WTC11 (cell line): ENCODE measurements at regions not wholly inside any gene's neighbourhood (a gene's known extent, or its start where the extent isn't known, plus 50 kb on each side); places are given as distances from the start of the nearest gene placed in this dataset.

Source experiments
- ATAC-seq: fragments of 200-7000 bp; cut with Tn5 transposase; 2 replicates; pipeline ENCODE4 v1.10.0; 2021; ENCODE audit warnings: mild to moderate bottlenecking, moderate library complexity
- CTCF ChIA-PET: fragments of 300-600 bp; sonication (Branson Sonifier 250); formaldehyde crosslinking; loops from one replicate; lab custom pipeline; 2021; ENCODE audit warnings: antibody characterized with exemption; lab: Charles Lee
- POLR2A ChIA-PET: fragments of 350-600 bp; sonication (Branson Sonifier 250); formaldehyde crosslinking; loops from one replicate; lab custom pipeline; 2021; ENCODE audit warnings: antibody characterized with exemption; lab: Charles Lee
- DNase-seq: peaks from one replicate; pipeline ENCODE4 v3.0.0; 2021; ENCODE audit warnings: low spot score
- H3K27ac Mint-ChIP-seq: 2 replicates; pipeline ENCODE4 v1.8.0; 2021; ENCODE audit warnings: mixed read lengths
- H3K27me3 Mint-ChIP-seq: 2 replicates; pipeline ENCODE4 v1.8.0; 2021; ENCODE audit warnings: low read depth, mild to moderate bottlenecking, moderate library complexity, mixed read lengths
- H3K36me3 Mint-ChIP-seq: 2 replicates; pipeline ENCODE4 v1.8.0; 2021; ENCODE audit warnings: mixed read lengths
- H3K4me1 Mint-ChIP-seq: 2 replicates; pipeline ENCODE4 v1.8.0; 2022; ENCODE audit warnings: mixed read lengths
- H3K4me3 Mint-ChIP-seq: 2 replicates; pipeline ENCODE4 v1.8.0; 2021; ENCODE audit warnings: mild to moderate bottlenecking, moderate library complexity, mixed read lengths
- H3K9me3 Mint-ChIP-seq: 2 replicates; pipeline ENCODE4 v1.8.0; 2021; ENCODE audit warnings: mixed read lengths
- CREB1 ChIP-seq: sonication (generic); formaldehyde crosslinking; IDR thresholded peaks from 2 replicates; pipeline ENCODE4 v1.8.0; 2023; ENCODE audit warnings: mild to moderate bottlenecking, missing genetic modification reagents
- EMX1 ChIP-seq: fragments of 250-450 bp; sonication (Bioruptor Pico); IDR thresholded peaks from 2 replicates; pipeline ENCODE4 v1.8.0; 2021; ENCODE audit warnings: mild to moderate bottlenecking
- HMGA2 ChIP-seq: fragments of 250-450 bp; sonication (Bioruptor Pico); IDR thresholded peaks from 2 replicates; pipeline ENCODE4 v1.4.0; 2021; ENCODE audit warnings: mild to moderate bottlenecking, moderate library complexity
- NFYB ChIP-seq: sonication (generic); formaldehyde crosslinking; conservative IDR thresholded peaks from 2 replicates; pipeline ENCODE4 v1.8.0; 2022; ENCODE audit warnings: low read depth, missing genetic modification reagents
- RORB ChIP-seq: fragments of 250-450 bp; sonication (Bioruptor Pico); IDR thresholded peaks from 2 replicates; pipeline ENCODE4 v1.9.0; 2021; ENCODE audit warnings: mild to moderate bottlenecking
- SMAD3 ChIP-seq: sonication (generic); formaldehyde crosslinking; IDR thresholded peaks from 2 replicates; pipeline ENCODE4 v1.8.0; 2022; ENCODE audit warnings: missing genetic modification reagents, mild to moderate bottlenecking, borderline replicate concordance
- SP1 ChIP-seq: sonication (generic); formaldehyde crosslinking; conservative IDR thresholded peaks from 2 replicates; pipeline ENCODE4 v1.8.1; 2022; ENCODE audit warnings: missing genetic modification reagents
- TEAD1 ChIP-seq: sonication (generic); formaldehyde crosslinking; IDR thresholded peaks from 2 replicates; pipeline ENCODE4 v1.8.0; 2022; ENCODE audit warnings: mild to moderate bottlenecking, missing genetic modification reagents
- TEAD4 ChIP-seq: sonication (generic); formaldehyde crosslinking; IDR thresholded peaks from 2 replicates; pipeline ENCODE4 v1.8.0; 2022; ENCODE audit warnings: mild to moderate bottlenecking, missing genetic modification reagents
- ZBTB21 ChIP-seq: sonication (generic); formaldehyde crosslinking; IDR thresholded peaks from 2 replicates; pipeline ENCODE4 v1.8.1; 2023; ENCODE audit warnings: mild to moderate bottlenecking, missing genetic modification reagents, borderline replicate concordance
- ZNF121 ChIP-seq: sonication (generic); formaldehyde crosslinking; IDR thresholded peaks from 2 replicates; pipeline ENCODE4 v1.8.0; 2023; ENCODE audit warnings: missing genetic modification reagents
- ZNF416 ChIP-seq: fragments of 250-450 bp; sonication (Bioruptor Pico); IDR thresholded peaks from 2 replicates; pipeline ENCODE4 v1.9.0; 2021; ENCODE audit warnings: mild to moderate bottlenecking, inconsistent platforms
- TF ChIP-seq, protein P1 (sequence below): fragments of 250-450 bp; sonication (Bioruptor Pico); IDR thresholded peaks from 2 replicates; pipeline ENCODE4 v1.9.0; 2021; ENCODE audit warnings: mild to moderate bottlenecking, borderline replicate concordance
- TF ChIP-seq, protein P2 (sequence below): sonication (generic); formaldehyde crosslinking; conservative IDR thresholded peaks from 2 replicates; pipeline ENCODE4 v1.8.1; 2023; ENCODE audit warnings: mild to moderate bottlenecking, low read depth, missing genetic modification reagents, moderate library complexity
- TF ChIP-seq, protein P3 (sequence below): sonication (generic); formaldehyde crosslinking; IDR thresholded peaks from 2 replicates; pipeline ENCODE4 v1.8.1; 2022; ENCODE audit warnings: low read depth, missing genetic modification reagents, borderline replicate concordance
- TF ChIP-seq, protein P4 (sequence below): sonication (generic); formaldehyde crosslinking; IDR thresholded peaks from 2 replicates; pipeline ENCODE4 v1.8.1; 2023; ENCODE audit warnings: mild to moderate bottlenecking, missing genetic modification reagents
- TF ChIP-seq, protein P5 (sequence below): sonication (generic); formaldehyde crosslinking; IDR thresholded peaks from 2 replicates; pipeline ENCODE4 v1.8.1; 2023; ENCODE audit warnings: mild to moderate bottlenecking, moderate library complexity, missing genetic modification reagents

DNA sequence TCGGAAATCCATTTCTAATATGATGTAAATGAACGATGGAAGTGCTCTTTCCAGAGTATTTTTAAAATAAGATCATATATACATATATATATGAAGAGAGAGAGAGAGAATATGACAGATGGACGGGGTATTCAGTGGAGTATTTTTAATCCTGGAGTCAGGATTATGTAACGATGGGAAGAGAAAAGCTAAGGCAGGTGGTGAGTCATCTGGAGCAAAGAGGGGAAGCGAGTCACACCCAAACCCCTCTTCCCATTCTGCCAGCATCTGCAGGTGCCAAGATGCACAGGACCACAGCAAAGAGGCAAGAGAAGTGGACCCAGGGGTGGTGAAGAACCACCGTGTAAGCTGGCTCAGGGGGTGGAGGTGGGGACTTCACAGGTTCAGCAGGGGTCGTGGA, 102.7 kb upstream of the GRIK3 start (continued):
- TF ChIP-seq, protein P1, sequence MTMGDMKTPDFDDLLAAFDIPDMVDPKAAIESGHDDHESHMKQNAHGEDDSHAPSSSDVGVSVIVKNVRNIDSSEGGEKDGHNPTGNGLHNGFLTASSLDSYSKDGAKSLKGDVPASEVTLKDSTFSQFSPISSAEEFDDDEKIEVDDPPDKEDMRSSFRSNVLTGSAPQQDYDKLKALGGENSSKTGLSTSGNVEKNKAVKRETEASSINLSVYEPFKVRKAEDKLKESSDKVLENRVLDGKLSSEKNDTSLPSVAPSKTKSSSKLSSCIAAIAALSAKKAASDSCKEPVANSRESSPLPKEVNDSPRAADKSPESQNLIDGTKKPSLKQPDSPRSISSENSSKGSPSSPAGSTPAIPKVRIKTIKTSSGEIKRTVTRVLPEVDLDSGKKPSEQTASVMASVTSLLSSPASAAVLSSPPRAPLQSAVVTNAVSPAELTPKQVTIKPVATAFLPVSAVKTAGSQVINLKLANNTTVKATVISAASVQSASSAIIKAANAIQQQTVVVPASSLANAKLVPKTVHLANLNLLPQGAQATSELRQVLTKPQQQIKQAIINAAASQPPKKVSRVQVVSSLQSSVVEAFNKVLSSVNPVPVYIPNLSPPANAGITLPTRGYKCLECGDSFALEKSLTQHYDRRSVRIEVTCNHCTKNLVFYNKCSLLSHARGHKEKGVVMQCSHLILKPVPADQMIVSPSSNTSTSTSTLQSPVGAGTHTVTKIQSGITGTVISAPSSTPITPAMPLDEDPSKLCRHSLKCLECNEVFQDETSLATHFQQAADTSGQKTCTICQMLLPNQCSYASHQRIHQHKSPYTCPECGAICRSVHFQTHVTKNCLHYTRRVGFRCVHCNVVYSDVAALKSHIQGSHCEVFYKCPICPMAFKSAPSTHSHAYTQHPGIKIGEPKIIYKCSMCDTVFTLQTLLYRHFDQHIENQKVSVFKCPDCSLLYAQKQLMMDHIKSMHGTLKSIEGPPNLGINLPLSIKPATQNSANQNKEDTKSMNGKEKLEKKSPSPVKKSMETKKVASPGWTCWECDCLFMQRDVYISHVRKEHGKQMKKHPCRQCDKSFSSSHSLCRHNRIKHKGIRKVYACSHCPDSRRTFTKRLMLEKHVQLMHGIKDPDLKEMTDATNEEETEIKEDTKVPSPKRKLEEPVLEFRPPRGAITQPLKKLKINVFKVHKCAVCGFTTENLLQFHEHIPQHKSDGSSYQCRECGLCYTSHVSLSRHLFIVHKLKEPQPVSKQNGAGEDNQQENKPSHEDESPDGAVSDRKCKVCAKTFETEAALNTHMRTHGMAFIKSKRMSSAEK = no peak
- TF ChIP-seq SP1 (CRISPR knock-in tag) (no peak), ZNF121 (no peak), ZBTB21 (no peak), HMGA2 (no peak)

GRCh38 chr1:37137601-37138000, 103.3 kb upstream of the GRIK3 start:
- POLR2A ChIA-PET = no interaction called here
- CTCF ChIA-PET = no interaction called here
- no peak for TF ChIP-seq CREB1
- TF ChIP-seq NFYB (CRISPR knock-in tag) = no peak
- TF ChIP-seq, protein P2, sequence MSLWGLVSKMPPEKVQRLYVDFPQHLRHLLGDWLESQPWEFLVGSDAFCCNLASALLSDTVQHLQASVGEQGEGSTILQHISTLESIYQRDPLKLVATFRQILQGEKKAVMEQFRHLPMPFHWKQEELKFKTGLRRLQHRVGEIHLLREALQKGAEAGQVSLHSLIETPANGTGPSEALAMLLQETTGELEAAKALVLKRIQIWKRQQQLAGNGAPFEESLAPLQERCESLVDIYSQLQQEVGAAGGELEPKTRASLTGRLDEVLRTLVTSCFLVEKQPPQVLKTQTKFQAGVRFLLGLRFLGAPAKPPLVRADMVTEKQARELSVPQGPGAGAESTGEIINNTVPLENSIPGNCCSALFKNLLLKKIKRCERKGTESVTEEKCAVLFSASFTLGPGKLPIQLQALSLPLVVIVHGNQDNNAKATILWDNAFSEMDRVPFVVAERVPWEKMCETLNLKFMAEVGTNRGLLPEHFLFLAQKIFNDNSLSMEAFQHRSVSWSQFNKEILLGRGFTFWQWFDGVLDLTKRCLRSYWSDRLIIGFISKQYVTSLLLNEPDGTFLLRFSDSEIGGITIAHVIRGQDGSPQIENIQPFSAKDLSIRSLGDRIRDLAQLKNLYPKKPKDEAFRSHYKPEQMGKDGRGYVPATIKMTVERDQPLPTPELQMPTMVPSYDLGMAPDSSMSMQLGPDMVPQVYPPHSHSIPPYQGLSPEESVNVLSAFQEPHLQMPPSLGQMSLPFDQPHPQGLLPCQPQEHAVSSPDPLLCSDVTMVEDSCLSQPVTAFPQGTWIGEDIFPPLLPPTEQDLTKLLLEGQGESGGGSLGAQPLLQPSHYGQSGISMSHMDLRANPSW = no peak
- no peak for TF ChIP-seq TEAD4
- TF ChIP-seq, protein P3, sequence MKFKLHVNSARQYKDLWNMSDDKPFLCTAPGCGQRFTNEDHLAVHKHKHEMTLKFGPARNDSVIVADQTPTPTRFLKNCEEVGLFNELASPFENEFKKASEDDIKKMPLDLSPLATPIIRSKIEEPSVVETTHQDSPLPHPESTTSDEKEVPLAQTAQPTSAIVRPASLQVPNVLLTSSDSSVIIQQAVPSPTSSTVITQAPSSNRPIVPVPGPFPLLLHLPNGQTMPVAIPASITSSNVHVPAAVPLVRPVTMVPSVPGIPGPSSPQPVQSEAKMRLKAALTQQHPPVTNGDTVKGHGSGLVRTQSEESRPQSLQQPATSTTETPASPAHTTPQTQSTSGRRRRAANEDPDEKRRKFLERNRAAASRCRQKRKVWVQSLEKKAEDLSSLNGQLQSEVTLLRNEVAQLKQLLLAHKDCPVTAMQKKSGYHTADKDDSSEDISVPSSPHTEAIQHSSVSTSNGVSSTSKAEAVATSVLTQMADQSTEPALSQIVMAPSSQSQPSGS (CRISPR knock-in tag) = no peak
- no peak for TF ChIP-seq SMAD3
- no peak for TF ChIP-seq ZNF416 (CRISPR knock-in tag)
- TF ChIP-seq, protein P4, sequence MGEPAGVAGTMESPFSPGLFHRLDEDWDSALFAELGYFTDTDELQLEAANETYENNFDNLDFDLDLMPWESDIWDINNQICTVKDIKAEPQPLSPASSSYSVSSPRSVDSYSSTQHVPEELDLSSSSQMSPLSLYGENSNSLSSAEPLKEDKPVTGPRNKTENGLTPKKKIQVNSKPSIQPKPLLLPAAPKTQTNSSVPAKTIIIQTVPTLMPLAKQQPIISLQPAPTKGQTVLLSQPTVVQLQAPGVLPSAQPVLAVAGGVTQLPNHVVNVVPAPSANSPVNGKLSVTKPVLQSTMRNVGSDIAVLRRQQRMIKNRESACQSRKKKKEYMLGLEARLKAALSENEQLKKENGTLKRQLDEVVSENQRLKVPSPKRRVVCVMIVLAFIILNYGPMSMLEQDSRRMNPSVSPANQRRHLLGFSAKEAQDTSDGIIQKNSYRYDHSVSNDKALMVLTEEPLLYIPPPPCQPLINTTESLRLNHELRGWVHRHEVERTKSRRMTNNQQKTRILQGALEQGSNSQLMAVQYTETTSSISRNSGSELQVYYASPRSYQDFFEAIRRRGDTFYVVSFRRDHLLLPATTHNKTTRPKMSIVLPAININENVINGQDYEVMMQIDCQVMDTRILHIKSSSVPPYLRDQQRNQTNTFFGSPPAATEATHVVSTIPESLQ (CRISPR knock-in tag) = no peak
- TF ChIP-seq, protein P5, sequence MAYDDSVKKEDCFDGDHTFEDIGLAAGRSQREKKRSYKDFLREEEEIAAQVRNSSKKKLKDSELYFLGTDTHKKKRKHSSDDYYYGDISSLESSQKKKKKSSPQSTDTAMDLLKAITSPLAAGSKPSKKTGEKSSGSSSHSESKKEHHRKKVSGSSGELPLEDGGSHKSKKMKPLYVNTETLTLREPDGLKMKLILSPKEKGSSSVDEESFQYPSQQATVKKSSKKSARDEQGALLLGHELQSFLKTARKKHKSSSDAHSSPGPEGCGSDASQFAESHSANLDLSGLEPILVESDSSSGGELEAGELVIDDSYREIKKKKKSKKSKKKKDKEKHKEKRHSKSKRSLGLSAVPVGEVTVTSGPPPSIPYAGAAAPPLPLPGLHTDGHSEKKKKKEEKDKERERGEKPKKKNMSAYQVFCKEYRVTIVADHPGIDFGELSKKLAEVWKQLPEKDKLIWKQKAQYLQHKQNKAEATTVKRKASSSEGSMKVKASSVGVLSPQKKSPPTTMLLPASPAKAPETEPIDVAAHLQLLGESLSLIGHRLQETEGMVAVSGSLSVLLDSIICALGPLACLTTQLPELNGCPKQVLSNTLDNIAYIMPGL (CRISPR knock-in tag) = no peak
- TF ChIP-seq SP1 (CRISPR knock-in tag) = no peak
- no peak for TF ChIP-seq RORB
- TF ChIP-seq TEAD1 (CRISPR knock-in tag) = no peak
- no peak for TF ChIP-seq EMX1
- H3K27ac Mint-ChIP-seq = no peak overlapping the region
- H3K36me3 Mint-ChIP-seq = no peaks in the 10 kb centered on the region
- H3K4me1 Mint-ChIP-seq = no peaks in the 10 kb centered on the region
- DNase-seq (no peak), ATAC-seq (no peak)
- no peak overlapping the region for H3K4me3 Mint-ChIP-seq
- H3K9me3 Mint-ChIP-seq = no peaks in the 10 kb centered on the region
- H3K27me3 Mint-ChIP-seq = peaks cover 7% of the 10 kb centered on the region
